Cardiac muscle cell (in vitro differentiated cells and primary cell): ENCODE measurements at regions not wholly inside any gene's neighbourhood (a gene's known extent, or its start where the extent isn't known, plus 50 kb on each side); places are given as distances from the start of the nearest gene placed in this dataset.

Experiments used
- DNase-seq, 2 donors: peaks; one replicate each; pipeline versions ENCODE4 v3.0.0 to v3.0.0-alpha.2; 2010 to 2017; ENCODE audit warnings: low read depth in 1 of 2, low spot score in 1 of 2
- H3K27ac ChIP-seq: fragments of 200-600 bp; sonication (generic); 2 replicates; pipeline ENCODE4 v1.5.1; 2016
- H3K27me3 ChIP-seq: fragments of 200-600 bp; sonication (generic); 2 replicates; pipeline ENCODE4 v1.6.0; 2016; ENCODE audit warnings: control low read depth
- H3K36me3 ChIP-seq: fragments of 200-600 bp; sonication (generic); 2 replicates; pipeline ENCODE4 v1.5.1; 2016; ENCODE audit warnings: control low read depth
- H3K4me1 ChIP-seq: fragments of 200-600 bp; sonication (generic); 2 replicates; pipeline ENCODE4 v1.8.1; 2017; ENCODE audit warnings: low read depth, mild to moderate bottlenecking, mixed run types
- H3K4me3 ChIP-seq: fragments of 200-600 bp; sonication (generic); 2 replicates; pipeline ENCODE4 v1.5.1; 2016; ENCODE audit warnings: mild to moderate bottlenecking
- H3K9me3 ChIP-seq: fragments of 200-600 bp; sonication (generic); 2 replicates; pipeline ENCODE4 v1.5.1; 2017; ENCODE audit warnings: low read depth, mild to moderate bottlenecking, control low read depth
- CTCF ChIP-seq: IDR thresholded peaks from 2 replicates; pipeline ENCODE4 v1.5.1; 2012; ENCODE audit warnings: low read depth, mild to moderate bottlenecking, low read length

GRCh38 chr4:26173619-26174018 is 147.2 kb upstream of the RBPJ start:
- H3K27me3 ChIP-seq: no peaks in the 10 kb centered on the region
- H3K36me3 ChIP-seq: no peaks in the 10 kb centered on the region
- peaks cover 5% of the 10 kb centered on the region for H3K4me1 ChIP-seq
- no peaks in the 10 kb centered on the region for H3K9me3 ChIP-seq
- DNase-seq: peak in 1 of 2 donors; percentile 26
- TF ChIP-seq CTCF: no peak
- H3K27ac ChIP-seq: peak overlapping the region; percentile 50
- no peak overlapping the region for H3K4me3 ChIP-seq

GRCh38 chr4:26174027-26174426 is 146.8 kb upstream of the RBPJ start:
- Histone ChIP-seq H3K27ac (peak overlapping the region; percentile 50), H3K9me3 (no peaks in the 10 kb centered on the region), H3K4me1 (peaks cover 5% of the 10 kb centered on the region), H3K36me3 (no peaks in the 10 kb centered on the region), H3K4me3 (no peak overlapping the region), H3K27me3 (no peaks in the 10 kb centered on the region)
- DNase-seq: peak in 1 of 2 donors; percentile 34
- TF ChIP-seq CTCF: no peak

GRCh38 chr4:26175006-26175786 is 145.6 kb upstream of the RBPJ start:
- no peak overlapping the region for H3K27ac ChIP-seq
- H3K36me3 ChIP-seq: no peaks in the 10 kb centered on the region
- no peaks in the 10 kb centered on the region for H3K27me3 ChIP-seq
- no peak overlapping the region for H3K4me3 ChIP-seq
- no peaks in the 10 kb centered on the region for H3K9me3 ChIP-seq
- no peak for TF ChIP-seq CTCF
- peaks cover 5% of the 10 kb centered on the region for H3K4me1 ChIP-seq
- no peak for DNase-seq

- no peak for DNase-seq
- Histone ChIP-seq H3K9me3 (no peaks in the 10 kb centered on the region), H3K4me3 (no peak overlapping the region), H3K27ac (no peak overlapping the region), H3K4me1 (peaks cover 5% of the 10 kb centered on the region), H3K27me3 (no peaks in the 10 kb centered on the region), H3K36me3 (no peaks in the 10 kb centered on the region)
- TF ChIP-seq CTCF: no peak
Measured at GRCh38 chr4:26175905-26176470, 144.8 kb upstream of the RBPJ start.

- Histone ChIP-seq H3K36me3 (no peaks in the 10 kb centered on the region), H3K27me3 (no peaks in the 10 kb centered on the region), H3K4me1 (peaks cover 5% of the 10 kb centered on the region), H3K9me3 (no peaks in the 10 kb centered on the region), H3K27ac (no peak overlapping the region), H3K4me3 (no peak overlapping the region)
- peak in 1 of 2 donors; percentile 67 for DNase-seq
- no peak for TF ChIP-seq CTCF
Measured at GRCh38 chr4:26176598-26177149, 144.1 kb upstream of the RBPJ start.
